ENCODE measurements at regions not wholly inside any gene's neighbourhood (a gene's known extent, or its start where the extent isn't known, plus 50 kb on each side); places are given as distances from the start of the nearest gene placed in this dataset.

- H3K14ac ChIP-seq (ENCODE audit: low read length in 2 of 2): no peak overlapping the region
- H3K4me2 ChIP-seq (ENCODE audit: low read length, poor library complexity, severe bottlenecking): no peak overlapping the region
- H3K36me3 ChIP-seq (ENCODE audit: control insufficient read depth in 1 of 2, insufficient read depth in 2 of 2, low read depth in 1 of 2, low read length in 2 of 2): no peaks in the 10 kb centered on the region
- 10% methylated on average over 36 of the region's 36 CpGs for WGBS
- H2BK12ac ChIP-seq (ENCODE audit: low read length in 2 of 2): no peak overlapping the region
- DNase-seq: no peak
- no peak overlapping the region for H3K4ac ChIP-seq (ENCODE audit: low read depth in 1 of 2, low read length in 2 of 2)
- H2AK5ac ChIP-seq (ENCODE audit: low read length, severe bottlenecking): no peak overlapping the region
- no peak overlapping the region for H2AFZ ChIP-seq (ENCODE audit: low read depth, low read length)
- H3K79me1 ChIP-seq (replicated peaks; ENCODE audit: low read length, poor library complexity, severe bottlenecking): no peaks in the 10 kb centered on the region
- no peak overlapping the region for H3K23ac ChIP-seq (ENCODE audit: low read length in 2 of 2)
- no peak overlapping the region for H3K9ac ChIP-seq (ENCODE audit: low read length)
- H3K27me3 ChIP-seq (ENCODE audit: control insufficient read depth in 1 of 2, insufficient read depth in 1 of 2, low read length in 2 of 2): peaks cover 36 to 66% of the 10 kb centered on the region in 2 experiments
- peaks cover 4% of the 10 kb centered on the region for H3K4me1 ChIP-seq (ENCODE audit: control insufficient read depth, insufficient read depth, low read depth, low read length)
- H2BK15ac ChIP-seq (ENCODE audit: low read depth, poor library complexity, severe bottlenecking): no peak overlapping the region
- no peak overlapping the region for H2BK120ac ChIP-seq (ENCODE audit: low read depth, low read length)
- no peak overlapping the region for H4K91ac ChIP-seq (ENCODE audit: low read length)
- H3K18ac ChIP-seq (ENCODE audit: low read depth in 1 of 2, low read length in 2 of 2): no peak overlapping the region
- H3K27ac ChIP-seq (ENCODE audit: low read length, poor library complexity, severe bottlenecking): no peak overlapping the region
- no peaks in the 10 kb centered on the region for H3K9me3 ChIP-seq (ENCODE audit: control insufficient read depth, low read length)
- no peak overlapping the region for H4K8ac ChIP-seq (ENCODE audit: low read length)
- H3K4me3 ChIP-seq (ENCODE audit: insufficient read depth in 1 of 2, low read depth in 1 of 2, low read length in 2 of 2): no peak overlapping the region
- no peak overlapping the region for H2BK5ac ChIP-seq (ENCODE audit: low read depth, low read length, poor library complexity, severe bottlenecking)
Observed at GRCh38 chr10:23695825-23696420, 257.0 kb downstream of the OTUD1 start.

- Histone ChIP-seq H3K36me3 (ENCODE audit: control insufficient read depth in 1 of 2, insufficient read depth in 2 of 2, low read depth in 1 of 2, low read length in 2 of 2) (no peaks in the 10 kb centered on the region), H2AK5ac (ENCODE audit: low read length, severe bottlenecking) (no peak overlapping the region), H2AFZ (ENCODE audit: low read depth, low read length) (no peak overlapping the region), H3K9me3 (ENCODE audit: control insufficient read depth, low read length) (no peaks in the 10 kb centered on the region), H3K4me3 (ENCODE audit: insufficient read depth in 1 of 2, low read depth in 1 of 2, low read length in 2 of 2) (no peak overlapping the region), H3K4me1 (ENCODE audit: control insufficient read depth, insufficient read depth, low read depth, low read length) (peaks cover 4% of the 10 kb centered on the region), H3K14ac (ENCODE audit: low read length in 2 of 2) (no peak overlapping the region), H3K27ac (ENCODE audit: low read length, poor library complexity, severe bottlenecking) (no peak overlapping the region), H4K8ac (ENCODE audit: low read length) (no peak overlapping the region), H2BK12ac (ENCODE audit: low read length in 2 of 2) (no peak overlapping the region), H2BK120ac (ENCODE audit: low read depth, low read length) (no peak overlapping the region), H3K9ac (ENCODE audit: low read length) (no peak overlapping the region), H3K79me1 (replicated peaks; ENCODE audit: low read length, poor library complexity, severe bottlenecking) (no peaks in the 10 kb centered on the region), H3K23ac (ENCODE audit: low read length in 2 of 2) (no peak overlapping the region), H3K18ac (ENCODE audit: low read depth in 1 of 2, low read length in 2 of 2) (no peak overlapping the region), H3K4ac (ENCODE audit: low read depth in 1 of 2, low read length in 2 of 2) (no peak overlapping the region), H3K4me2 (ENCODE audit: low read length, poor library complexity, severe bottlenecking) (no peak overlapping the region), H2BK15ac (ENCODE audit: low read depth, poor library complexity, severe bottlenecking) (no peak overlapping the region), H3K27me3 (ENCODE audit: control insufficient read depth in 1 of 2, insufficient read depth in 1 of 2, low read length in 2 of 2) (peaks cover 36 to 68% of the 10 kb centered on the region in 2 experiments), H2BK5ac (ENCODE audit: low read depth, low read length, poor library complexity, severe bottlenecking) (no peak overlapping the region), H4K91ac (ENCODE audit: low read length) (no peak overlapping the region)
- DNase-seq: no peak
- WGBS: 100% methylated on average over 3 of the region's 3 CpGs
Observed at GRCh38 chr10:23696476-23696875, 257.6 kb downstream of the OTUD1 start.

GRCh38 chr10:23702977-23703414 lies 264.1 kb downstream of the OTUD1 start:
- H3K14ac ChIP-seq (ENCODE audit: low read length in 2 of 2): no peak overlapping the region
- H2BK15ac ChIP-seq (ENCODE audit: low read depth, poor library complexity, severe bottlenecking): no peak overlapping the region
- H3K36me3 ChIP-seq (ENCODE audit: control insufficient read depth in 1 of 2, insufficient read depth in 2 of 2, low read depth in 1 of 2, low read length in 2 of 2): no peaks in the 10 kb centered on the region
- H3K27me3 ChIP-seq (ENCODE audit: control insufficient read depth in 1 of 2, insufficient read depth in 1 of 2, low read length in 2 of 2): peaks cover 0 to 16% of the 10 kb centered on the region in 2 experiments
- no peak overlapping the region for H2AFZ ChIP-seq (ENCODE audit: low read depth, low read length)
- DNase-seq: peak; percentile 53
- WGBS: 14% methylated on average over 9 of the region's 9 CpGs
- no peak overlapping the region for H3K27ac ChIP-seq (ENCODE audit: low read length, poor library complexity, severe bottlenecking)
- H2BK12ac ChIP-seq (ENCODE audit: low read length in 2 of 2): no peak overlapping the region
- H2BK5ac ChIP-seq (ENCODE audit: low read depth, low read length, poor library complexity, severe bottlenecking): no peak overlapping the region
- no peak overlapping the region for H2BK120ac ChIP-seq (ENCODE audit: low read depth, low read length)
- peaks cover 3% of the 10 kb centered on the region for H3K9me3 ChIP-seq (ENCODE audit: control insufficient read depth, low read length)
- H3K23ac ChIP-seq (ENCODE audit: low read length in 2 of 2): no peak overlapping the region
- H3K79me1 ChIP-seq (replicated peaks; ENCODE audit: low read length, poor library complexity, severe bottlenecking): no peaks in the 10 kb centered on the region
- no peak overlapping the region for H4K8ac ChIP-seq (ENCODE audit: low read length)
- no peak overlapping the region for H3K18ac ChIP-seq (ENCODE audit: low read depth in 1 of 2, low read length in 2 of 2)
- no peak overlapping the region for H4K91ac ChIP-seq (ENCODE audit: low read length)
- H3K4me2 ChIP-seq (ENCODE audit: low read length, poor library complexity, severe bottlenecking): no peak overlapping the region
- H3K9ac ChIP-seq (ENCODE audit: low read length): no peak overlapping the region
- no peak overlapping the region for H3K4ac ChIP-seq (ENCODE audit: low read depth in 1 of 2, low read length in 2 of 2)
- no peak overlapping the region for H3K4me3 ChIP-seq (ENCODE audit: insufficient read depth in 1 of 2, low read depth in 1 of 2, low read length in 2 of 2)
- H3K4me1 ChIP-seq (ENCODE audit: control insufficient read depth, insufficient read depth, low read depth, low read length): no peaks in the 10 kb centered on the region
- H2AK5ac ChIP-seq (ENCODE audit: low read length, severe bottlenecking): no peak overlapping the region

GRCh38 chr10:23715363-23715762 lies 276.5 kb downstream of the OTUD1 start:
- no peak overlapping the region for H4K8ac ChIP-seq (ENCODE audit: low read length)
- H3K18ac ChIP-seq (ENCODE audit: low read depth in 1 of 2, low read length in 2 of 2): no peak overlapping the region
- no peak overlapping the region for H2BK120ac ChIP-seq (ENCODE audit: low read depth, low read length)
- no peak overlapping the region for H2BK5ac ChIP-seq (ENCODE audit: low read depth, low read length, poor library complexity, severe bottlenecking)
- H2BK12ac ChIP-seq (ENCODE audit: low read length in 2 of 2): no peak overlapping the region
- H3K36me3 ChIP-seq (ENCODE audit: control insufficient read depth in 1 of 2, insufficient read depth in 2 of 2, low read depth in 1 of 2, low read length in 2 of 2): no peaks in the 10 kb centered on the region
- H3K27me3 ChIP-seq (ENCODE audit: control insufficient read depth in 1 of 2, insufficient read depth in 1 of 2, low read length in 2 of 2): no peaks in the 10 kb centered on the region
- no peak overlapping the region for H3K23ac ChIP-seq (ENCODE audit: low read length in 2 of 2)
- H3K79me1 ChIP-seq (replicated peaks; ENCODE audit: low read length, poor library complexity, severe bottlenecking): no peaks in the 10 kb centered on the region
- no peak overlapping the region for H3K4me2 ChIP-seq (ENCODE audit: low read length, poor library complexity, severe bottlenecking)
- WGBS: 100% methylated on average over 1 of the region's 1 CpG
- no peak overlapping the region for H2AFZ ChIP-seq (ENCODE audit: low read depth, low read length)
- H4K91ac ChIP-seq (ENCODE audit: low read length): no peak overlapping the region
- no peaks in the 10 kb centered on the region for H3K9me3 ChIP-seq (ENCODE audit: control insufficient read depth, low read length)
- DNase-seq: no peak
- H2AK5ac ChIP-seq (ENCODE audit: low read length, severe bottlenecking): no peak overlapping the region
- H3K9ac ChIP-seq (ENCODE audit: low read length): no peak overlapping the region
- no peak overlapping the region for H3K4me3 ChIP-seq (ENCODE audit: insufficient read depth in 1 of 2, low read depth in 1 of 2, low read length in 2 of 2)
- no peak overlapping the region for H2BK15ac ChIP-seq (ENCODE audit: low read depth, poor library complexity, severe bottlenecking)
- no peaks in the 10 kb centered on the region for H3K4me1 ChIP-seq (ENCODE audit: control insufficient read depth, insufficient read depth, low read depth, low read length)
- no peak overlapping the region for H3K27ac ChIP-seq (ENCODE audit: low read length, poor library complexity, severe bottlenecking)
- no peak overlapping the region for H3K4ac ChIP-seq (ENCODE audit: low read depth in 1 of 2, low read length in 2 of 2)
- H3K14ac ChIP-seq (ENCODE audit: low read length in 2 of 2): no peak overlapping the region
